ENCODE measurements at regions not wholly inside any gene's neighbourhood (a gene's known extent, or its start where the extent isn't known, plus 50 kb on each side); places are given as distances from the start of the nearest gene placed in this dataset.

- ChIA-PET POLR2A (ENCODE audit: unreplicated experiment) (no interaction called here), CTCF (no interaction called here)
- Histone ChIP-seq H3K27me3 (ENCODE audit: insufficient read depth, low read depth) (peaks cover 16% of the 10 kb centered on the region; the same call in 1 of the 2 replicates), H3K4me1 (replicated peaks; ENCODE audit: insufficient read depth) (no peaks in the 10 kb centered on the region), H3K79me2 (ENCODE audit: low read depth) (no peaks in the 10 kb centered on the region), H3K9me3 (ENCODE audit: insufficient read depth, low read depth) (no peaks in the 10 kb centered on the region), H3K9me2 (ENCODE audit: insufficient read depth) (no peaks in the 10 kb centered on the region), H2AFZ (no peak overlapping the region), H3K4me3 (no peak overlapping the region), H3K4me2 (no peak overlapping the region), H3K27ac (no peak overlapping the region), H4K20me1 (ENCODE audit: insufficient read depth) (no peaks in the 10 kb centered on the region), H3F3A (ENCODE audit: insufficient read depth, low read depth) (no peaks in the 10 kb centered on the region), H3K36me3 (ENCODE audit: low read depth) (no peaks in the 10 kb centered on the region)
- intact Hi-C loops (cut with micrococcal nuclease; ENCODE audit: unreplicated experiment) = no loop called here
- no TSS peak for BruUV-seq (replicated peaks)
- DNase-seq = no peak
- TF ChIP-seq EZH2 (IDR thresholded peaks at IDR 0.05; ENCODE audit: low read depth) (no peak), CTCF (conservative IDR thresholded peaks at IDR 0.05) (no peak)
Measured at GRCh38 chr1:208599063-208599462, 354.9 kb upstream of the PLXNA2 start.

GRCh38 chr1:208600456-208601190, 356.4 kb upstream of the PLXNA2 start:
- Histone ChIP-seq H3K4me3 (no peak overlapping the region), H3K9me2 (ENCODE audit: insufficient read depth) (no peaks in the 10 kb centered on the region), H3K79me2 (ENCODE audit: low read depth) (no peaks in the 10 kb centered on the region), H3F3A (ENCODE audit: insufficient read depth, low read depth) (no peaks in the 10 kb centered on the region), H3K4me1 (replicated peaks; ENCODE audit: insufficient read depth) (no peaks in the 10 kb centered on the region), H3K9me3 (ENCODE audit: insufficient read depth, low read depth) (no peaks in the 10 kb centered on the region), H3K4me2 (no peak overlapping the region), H3K36me3 (ENCODE audit: low read depth) (no peaks in the 10 kb centered on the region), H3K27ac (no peak overlapping the region), H4K20me1 (ENCODE audit: insufficient read depth) (no peaks in the 10 kb centered on the region), H3K27me3 (ENCODE audit: insufficient read depth, low read depth) (peaks cover 16% of the 10 kb centered on the region; the same call in 1 of the 2 replicates), H2AFZ (no peak overlapping the region)
- ChIA-PET POLR2A (ENCODE audit: unreplicated experiment) (no interaction called here), CTCF (no interaction called here)
- no peak for TF ChIP-seq CTCF (conservative IDR thresholded peaks at IDR 0.05)
- TF ChIP-seq EZH2 (IDR thresholded peaks at IDR 0.05; ENCODE audit: low read depth) = no peak
- intact Hi-C loops (cut with micrococcal nuclease; ENCODE audit: unreplicated experiment) = no loop called here
- BruUV-seq (replicated peaks) = no TSS peak
- no peak for DNase-seq

- ChIA-PET POLR2A (ENCODE audit: unreplicated experiment) (no interaction called here), CTCF (no interaction called here)
- no peaks in the 10 kb centered on the region for H3K9me3 ChIP-seq (ENCODE audit: insufficient read depth, low read depth)
- H3K9me2 ChIP-seq (ENCODE audit: insufficient read depth) = no peaks in the 10 kb centered on the region
- peaks cover 16% of the 10 kb centered on the region; the same call in 1 of the 2 replicates for H3K27me3 ChIP-seq (ENCODE audit: insufficient read depth, low read depth)
- H3K27ac ChIP-seq = no peak overlapping the region
- H3K4me3 ChIP-seq = no peak overlapping the region
- H3K79me2 ChIP-seq (ENCODE audit: low read depth) = no peaks in the 10 kb centered on the region
- intact Hi-C loops (cut with micrococcal nuclease; ENCODE audit: unreplicated experiment) = no loop called here
- no TSS peak for BruUV-seq (replicated peaks)
- no peak overlapping the region for H2AFZ ChIP-seq
- no peaks in the 10 kb centered on the region for H3K36me3 ChIP-seq (ENCODE audit: low read depth)
- TF ChIP-seq CTCF (conservative IDR thresholded peaks at IDR 0.05) (no peak), EZH2 (IDR thresholded peaks at IDR 0.05; ENCODE audit: low read depth) (no peak)
- H3K4me2 ChIP-seq = no peak overlapping the region
- no peaks in the 10 kb centered on the region for H3F3A ChIP-seq (ENCODE audit: insufficient read depth, low read depth)
- H3K4me1 ChIP-seq (replicated peaks; ENCODE audit: insufficient read depth) = no peaks in the 10 kb centered on the region
- H4K20me1 ChIP-seq (ENCODE audit: insufficient read depth) = no peaks in the 10 kb centered on the region
- no peak for DNase-seq
Measured at GRCh38 chr1:208601561-208601960, 357.4 kb upstream of the PLXNA2 start.

Measured in PC-9 (cell line).